GM10266 (cell line): ENCODE measurements at regions not wholly inside any gene's neighbourhood (a gene's known extent, or its start where the extent isn't known, plus 50 kb on each side); places are given as distances from the start of the nearest gene placed in this dataset.

Source experiments
- DNase-seq: peaks from one replicate; pipeline ENCODE4 v3.0.0; 2012; ENCODE audit errors: extremely low spot score
- CTCF ChIP-seq: IDR thresholded peaks from 2 replicates; pipeline ENCODE4 v1.5.1; 2012; ENCODE audit warnings: mild to moderate bottlenecking, low read depth; ENCODE audit not compliant: control insufficient read depth, insufficient read depth; ENCODE audit errors: missing control alignments

- DNase-seq, result no peak
- no peak for TF ChIP-seq CTCF
Measured at GRCh38 chr17:69788957-69789356, 286.1 kb upstream of the KCNJ16 start.

GRCh38 chr17:69796078-69796477 lies 278.9 kb upstream of the KCNJ16 start:
- no peak for DNase-seq
- TF ChIP-seq CTCF, result no peak

GRCh38 chr17:69800870-69801269 lies 274.2 kb upstream of the KCNJ16 start:
- no peak for TF ChIP-seq CTCF
- DNase-seq, result no peak

- no peak for TF ChIP-seq CTCF
- no peak for DNase-seq
Measured at GRCh38 chr17:69801368-69801767, 273.7 kb upstream of the KCNJ16 start.

- DNase-seq, result no peak
- no peak for TF ChIP-seq CTCF
Measured at GRCh38 chr17:69802045-69802740, 272.8 kb upstream of the KCNJ16 start.

- no peak for DNase-seq
- no peak for TF ChIP-seq CTCF
Measured at GRCh38 chr17:69809331-69809730, 265.7 kb upstream of the KCNJ16 start.

- no peak for DNase-seq
- TF ChIP-seq CTCF, result no peak
Measured at GRCh38 chr17:69810326-69810965, 264.6 kb upstream of the KCNJ16 start.
